ENCODE measurements at regions not wholly inside any gene's neighbourhood (a gene's known extent, or its start where the extent isn't known, plus 50 kb on each side); places are given as distances from the start of the nearest gene placed in this dataset.

DNA sequence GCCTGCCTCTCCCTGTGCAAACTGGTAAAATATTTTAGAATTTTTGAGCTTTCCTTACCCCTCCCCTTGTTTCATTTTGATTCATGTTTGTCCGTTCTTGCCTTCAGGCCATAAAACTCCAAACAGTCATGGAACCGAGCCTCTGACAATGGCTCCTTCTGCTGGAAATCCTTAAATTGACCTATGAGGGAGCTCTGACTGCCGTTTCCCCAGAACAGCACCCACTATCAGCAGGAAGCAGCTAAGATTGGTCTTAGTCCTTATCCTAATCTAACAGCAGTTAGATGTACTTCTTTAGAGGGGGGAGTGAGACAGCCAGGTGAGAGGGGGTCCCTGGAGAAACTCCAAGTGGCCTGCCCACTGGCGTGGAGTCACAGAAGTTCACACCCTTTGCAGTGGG, 106.7 kb downstream of the FAM174A start:
- Mint-ChIP-seq H3K4me3 (no peak overlapping the region), H3K36me3 (ENCODE audit: low read depth) (no peaks in the 10 kb centered on the region), H3K9me3 (no peaks in the 10 kb centered on the region), H3K27ac (no peak overlapping the region), H3K4me1 (ENCODE audit: low read depth) (no peaks in the 10 kb centered on the region), H3K27me3 (no peaks in the 10 kb centered on the region)
- CTCF ChIA-PET: no interaction called here
- no peak for ATAC-seq (ENCODE audit: poor library complexity)
- Histone ChIP-seq H3K27me3 (ENCODE audit: control insufficient read depth in 1 of 2, insufficient read depth in 2 of 2, low read length in 2 of 2) (no peaks in the 10 kb centered on the region), H3K4me3 (ENCODE audit: low read length) (no peak overlapping the region), H3K36me3 (ENCODE audit: insufficient read depth, low read length) (no peaks in the 10 kb centered on the region), H3K27ac (ENCODE audit: low read depth in 1 of 2, low read length in 2 of 2) (no peak overlapping the region), H3K4me1 (ENCODE audit: insufficient read depth, low read length) (no peaks in the 10 kb centered on the region), H3K9me3 (ENCODE audit: control insufficient read depth in 1 of 2, insufficient read depth in 1 of 2, low read length in 2 of 2) (no peaks in the 10 kb centered on the region)
- no peak for DNase-seq
- TF ChIP-seq, protein P1, sequence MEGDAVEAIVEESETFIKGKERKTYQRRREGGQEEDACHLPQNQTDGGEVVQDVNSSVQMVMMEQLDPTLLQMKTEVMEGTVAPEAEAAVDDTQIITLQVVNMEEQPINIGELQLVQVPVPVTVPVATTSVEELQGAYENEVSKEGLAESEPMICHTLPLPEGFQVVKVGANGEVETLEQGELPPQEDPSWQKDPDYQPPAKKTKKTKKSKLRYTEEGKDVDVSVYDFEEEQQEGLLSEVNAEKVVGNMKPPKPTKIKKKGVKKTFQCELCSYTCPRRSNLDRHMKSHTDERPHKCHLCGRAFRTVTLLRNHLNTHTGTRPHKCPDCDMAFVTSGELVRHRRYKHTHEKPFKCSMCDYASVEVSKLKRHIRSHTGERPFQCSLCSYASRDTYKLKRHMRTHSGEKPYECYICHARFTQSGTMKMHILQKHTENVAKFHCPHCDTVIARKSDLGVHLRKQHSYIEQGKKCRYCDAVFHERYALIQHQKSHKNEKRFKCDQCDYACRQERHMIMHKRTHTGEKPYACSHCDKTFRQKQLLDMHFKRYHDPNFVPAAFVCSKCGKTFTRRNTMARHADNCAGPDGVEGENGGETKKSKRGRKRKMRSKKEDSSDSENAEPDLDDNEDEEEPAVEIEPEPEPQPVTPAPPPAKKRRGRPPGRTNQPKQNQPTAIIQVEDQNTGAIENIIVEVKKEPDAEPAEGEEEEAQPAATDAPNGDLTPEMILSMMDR (IDR thresholded peaks at IDR 0.05): no peak
- POLR2A ChIA-PET: no interaction called here
- intact Hi-C loops (cut with DNase I, micrococcal nuclease): no loop called here

DNA sequence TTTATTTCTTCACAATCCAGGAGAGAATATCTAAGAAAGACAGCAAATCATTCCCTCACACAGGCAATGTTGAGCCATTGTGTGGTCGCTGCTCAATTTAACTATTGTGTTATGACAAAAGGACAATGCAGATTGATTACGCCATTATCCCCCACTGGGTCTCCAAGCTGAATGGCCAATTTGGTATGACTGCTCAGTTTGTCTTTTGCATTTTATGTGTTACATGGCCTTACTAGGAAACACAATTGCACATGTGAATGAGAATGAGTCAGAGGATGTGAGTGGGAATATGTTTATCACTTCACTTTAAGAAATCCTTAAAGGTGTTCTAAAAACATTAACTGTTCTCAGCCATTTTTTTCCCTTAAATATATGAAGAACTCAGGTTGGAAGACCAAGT, 108.3 kb downstream of the FAM174A start:
- CTCF ChIA-PET: no interaction called here
- no peak for ATAC-seq (ENCODE audit: poor library complexity)

DNA sequence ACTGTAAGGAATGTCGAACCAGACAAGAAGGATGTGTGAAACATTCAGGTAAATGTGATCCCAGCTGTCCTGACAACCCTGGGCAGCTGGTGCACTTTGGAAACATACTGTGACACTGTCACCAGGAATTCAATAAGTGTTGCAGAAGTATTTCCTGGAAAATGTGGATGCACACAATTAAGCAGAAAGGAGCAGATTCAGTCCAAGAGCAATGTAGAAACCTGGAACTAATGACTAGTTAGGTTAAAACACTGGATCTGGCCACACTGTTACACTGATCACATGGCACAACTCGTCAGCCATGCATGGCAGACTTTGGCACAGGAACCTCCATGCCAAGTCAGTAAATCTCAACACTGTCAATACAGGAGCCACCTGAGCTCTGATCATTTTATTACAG, 109.0 kb downstream of the FAM174A start:
- DNase-seq: no peak
- POLR2A ChIA-PET: no interaction called here

More for the DNA sequence above, 108.3 kb downstream of the FAM174A start:
- H3K4me3 Mint-ChIP-seq: no peak overlapping the region
- H3K27ac Mint-ChIP-seq: no peak overlapping the region
- peaks cover 9% of the 10 kb centered on the region for H3K4me1 Mint-ChIP-seq (ENCODE audit: low read depth)
- H3K9me3 Mint-ChIP-seq: no peaks in the 10 kb centered on the region
- Histone ChIP-seq H3K36me3 (ENCODE audit: insufficient read depth, low read length) (no peaks in the 10 kb centered on the region), H3K4me3 (ENCODE audit: low read length) (no peak overlapping the region), H3K27me3 (ENCODE audit: control insufficient read depth in 1 of 2, insufficient read depth in 2 of 2, low read length in 2 of 2) (no peaks in the 10 kb centered on the region), H3K27ac (ENCODE audit: low read depth in 1 of 2, low read length in 2 of 2) (no peak overlapping the region), H3K4me1 (ENCODE audit: insufficient read depth, low read length) (no peaks in the 10 kb centered on the region), H3K9me3 (ENCODE audit: control insufficient read depth in 1 of 2, insufficient read depth in 1 of 2, low read length in 2 of 2) (no peaks in the 10 kb centered on the region)
- TF ChIP-seq, protein P1 (IDR thresholded peaks at IDR 0.05): no peak
- H3K36me3 Mint-ChIP-seq (ENCODE audit: low read depth): no peaks in the 10 kb centered on the region
- no peak for DNase-seq
- no peaks in the 10 kb centered on the region for H3K27me3 Mint-ChIP-seq
- POLR2A ChIA-PET: no interaction called here
- intact Hi-C loops (cut with DNase I, micrococcal nuclease): no loop called here

More for the DNA sequence above, 109.0 kb downstream of the FAM174A start:
- H3K9me3 ChIP-seq (ENCODE audit: control insufficient read depth in 1 of 2, insufficient read depth in 1 of 2, low read length in 2 of 2): no peaks in the 10 kb centered on the region
- H3K4me1 ChIP-seq (ENCODE audit: insufficient read depth, low read length): no peaks in the 10 kb centered on the region
- Mint-ChIP-seq H3K27me3 (no peaks in the 10 kb centered on the region), H3K36me3 (ENCODE audit: low read depth) (no peaks in the 10 kb centered on the region), H3K4me1 (ENCODE audit: low read depth) (peaks cover 9% of the 10 kb centered on the region), H3K4me3 (no peak overlapping the region), H3K9me3 (no peaks in the 10 kb centered on the region), H3K27ac (no peak overlapping the region)
- intact Hi-C loops (cut with DNase I, micrococcal nuclease): no loop called here
- no peaks in the 10 kb centered on the region for H3K36me3 ChIP-seq (ENCODE audit: insufficient read depth, low read length)
- no peaks in the 10 kb centered on the region for H3K27me3 ChIP-seq (ENCODE audit: control insufficient read depth in 1 of 2, insufficient read depth in 2 of 2, low read length in 2 of 2)
- no peak overlapping the region for H3K4me3 ChIP-seq (ENCODE audit: low read length)
- H3K27ac ChIP-seq (ENCODE audit: low read depth in 1 of 2, low read length in 2 of 2): no peak overlapping the region
- CTCF ChIA-PET: no interaction called here
- no peak for ATAC-seq (ENCODE audit: poor library complexity)
- TF ChIP-seq, protein P1 (IDR thresholded peaks at IDR 0.05): no peak
